ENCODE measurements at regions not wholly inside any gene's neighbourhood (a gene's known extent, or its start where the extent isn't known, plus 50 kb on each side); places are given as distances from the start of the nearest gene placed in this dataset.

DNA sequence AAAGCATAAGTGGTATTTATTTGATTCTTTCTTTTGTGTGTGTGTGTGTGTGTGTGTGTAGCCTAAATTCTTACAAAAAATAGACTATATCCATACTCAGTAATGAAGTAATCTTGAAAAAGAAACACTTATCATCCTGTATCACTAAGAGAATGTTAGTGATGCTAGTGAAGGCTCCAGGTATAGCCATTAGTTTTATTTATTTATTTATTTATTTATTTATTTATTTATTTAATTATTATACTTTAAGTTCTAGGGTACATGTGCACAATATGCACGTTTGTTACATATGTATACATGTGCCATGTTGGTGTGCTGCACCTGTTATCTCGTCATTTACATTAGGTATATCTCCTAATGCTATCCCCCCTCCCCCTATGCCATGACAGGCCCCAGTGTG is 436.0 kb downstream of the HTR7 start:
- TF ChIP-seq, protein P1, sequence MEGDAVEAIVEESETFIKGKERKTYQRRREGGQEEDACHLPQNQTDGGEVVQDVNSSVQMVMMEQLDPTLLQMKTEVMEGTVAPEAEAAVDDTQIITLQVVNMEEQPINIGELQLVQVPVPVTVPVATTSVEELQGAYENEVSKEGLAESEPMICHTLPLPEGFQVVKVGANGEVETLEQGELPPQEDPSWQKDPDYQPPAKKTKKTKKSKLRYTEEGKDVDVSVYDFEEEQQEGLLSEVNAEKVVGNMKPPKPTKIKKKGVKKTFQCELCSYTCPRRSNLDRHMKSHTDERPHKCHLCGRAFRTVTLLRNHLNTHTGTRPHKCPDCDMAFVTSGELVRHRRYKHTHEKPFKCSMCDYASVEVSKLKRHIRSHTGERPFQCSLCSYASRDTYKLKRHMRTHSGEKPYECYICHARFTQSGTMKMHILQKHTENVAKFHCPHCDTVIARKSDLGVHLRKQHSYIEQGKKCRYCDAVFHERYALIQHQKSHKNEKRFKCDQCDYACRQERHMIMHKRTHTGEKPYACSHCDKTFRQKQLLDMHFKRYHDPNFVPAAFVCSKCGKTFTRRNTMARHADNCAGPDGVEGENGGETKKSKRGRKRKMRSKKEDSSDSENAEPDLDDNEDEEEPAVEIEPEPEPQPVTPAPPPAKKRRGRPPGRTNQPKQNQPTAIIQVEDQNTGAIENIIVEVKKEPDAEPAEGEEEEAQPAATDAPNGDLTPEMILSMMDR (IDR thresholded peaks at IDR 0.05) = no peak
- no peak for TF ChIP-seq POLR2A (IDR thresholded peaks at IDR 0.05; ENCODE audit: low read depth)
- no peak for TF ChIP-seq POLR2AphosphoS5 (IDR thresholded peaks at IDR 0.05)

All from esophagus muscularis mucosa (tissue), 3 donors.